ENCODE measurements at regions not wholly inside any gene's neighbourhood (a gene's known extent, or its start where the extent isn't known, plus 50 kb on each side); places are given as distances from the start of the nearest gene placed in this dataset.

GRCh38 chr3:106068795-106069194 is 200.0 kb upstream of the CBLB start:
- no peaks in the 10 kb centered on the region for H3K36me3 ChIP-seq (ENCODE audit: control insufficient read depth in 4 of 4, insufficient read depth in 3 of 4, low read depth in 1 of 4, low read length in 3 of 4)
- no peak overlapping the region for H3K9ac ChIP-seq (ENCODE audit: low read depth in 1 of 2, low read length in 2 of 2)
- no peak overlapping the region for H3K27ac ChIP-seq (ENCODE audit: low read depth in 1 of 2, low read length in 2 of 2)
- no peaks in the 10 kb centered on the region for H3K4me1 ChIP-seq (ENCODE audit: control insufficient read depth in 4 of 4, insufficient read depth in 4 of 4, low read length in 3 of 4)
- no peak overlapping the region for H3K4me3 ChIP-seq (ENCODE audit: low read depth in 1 of 3, low read length in 3 of 3)
- H3K27me3 ChIP-seq (ENCODE audit: control insufficient read depth in 4 of 4, insufficient read depth in 4 of 4, low read length in 3 of 4) = no peaks in the 10 kb centered on the region
- WGBS = 64% methylated on average over 2 of the region's 2 CpGs
- DNase-seq (ENCODE audit: low spot score) = no peak
- peaks cover 0 to 3% (median 0%) of the 10 kb centered on the region in 4 donors for H3K9me3 ChIP-seq (ENCODE audit: control insufficient read depth in 4 of 4, low read length in 3 of 4)
- TF ChIP-seq TAF1 (conservative IDR thresholded peaks at IDR 0.05) (no peak), FOXA1 (IDR thresholded peaks at IDR 0.05) (no peak), ZBTB33 (IDR thresholded peaks at IDR 0.05) (no peak), FOXA2 (IDR thresholded peaks at IDR 0.05) (no peak), ATF3 (IDR thresholded peaks at IDR 0.05) (no peak)

- no peaks in the 10 kb centered on the region for H3K27me3 ChIP-seq (ENCODE audit: control insufficient read depth in 4 of 4, insufficient read depth in 4 of 4, low read length in 3 of 4)
- no peak for DNase-seq (ENCODE audit: low spot score)
- no peaks in the 10 kb centered on the region for H3K9me3 ChIP-seq (ENCODE audit: control insufficient read depth in 4 of 4, low read length in 3 of 4)
- TF ChIP-seq FOXA2 (IDR thresholded peaks at IDR 0.05) (no peak), JUND (IDR thresholded peaks at IDR 0.05) (no peak), CTCF (IDR thresholded peaks at IDR 0.05; ENCODE audit: low read depth, low read length, missing input control) (no peak), HNF4G (IDR thresholded peaks at IDR 0.05) (no peak), YY1 (IDR thresholded peaks at IDR 0.05) (no peak), FOXA1 (IDR thresholded peaks at IDR 0.05) (no peak), RAD21 (IDR thresholded peaks at IDR 0.05) (no peak), ZBTB33 (IDR thresholded peaks at IDR 0.05) (no peak), EGR1 (IDR thresholded peaks at IDR 0.05; ENCODE audit: low read depth in 2 of 2) (no peak), MAX (IDR thresholded peaks at IDR 0.05) (no peak), REST (IDR thresholded peaks at IDR 0.05) (no peak), ATF3 (IDR thresholded peaks at IDR 0.05) (no peak)
- no peaks in the 10 kb centered on the region for H3K36me3 ChIP-seq (ENCODE audit: control insufficient read depth in 4 of 4, insufficient read depth in 3 of 4, low read depth in 1 of 4, low read length in 3 of 4)
- H3K9ac ChIP-seq (ENCODE audit: low read depth in 1 of 2, low read length in 2 of 2) = no peak overlapping the region
- WGBS = 89% methylated on average over 3 of the region's 3 CpGs
- no peak overlapping the region for H3K27ac ChIP-seq (ENCODE audit: low read depth in 1 of 2, low read length in 2 of 2)
- no peaks in the 10 kb centered on the region for H3K4me1 ChIP-seq (ENCODE audit: control insufficient read depth in 4 of 4, insufficient read depth in 4 of 4, low read length in 3 of 4)
- no peak overlapping the region for H3K4me3 ChIP-seq (ENCODE audit: low read depth in 1 of 3, low read length in 3 of 3)
Measured at GRCh38 chr3:106070187-106070586, 201.4 kb upstream of the CBLB start.

Data from liver (tissue), 8 donors.